NCI-H1105 treated with DMSO at 0.1 percent for 48 hours (cell line): ENCODE measurements at regions not wholly inside any gene's neighbourhood (a gene's known extent, or its start where the extent isn't known, plus 50 kb on each side); places are given as distances from the start of the nearest gene placed in this dataset.
A peak's percentile ranks its signal among the peaks of the same experiment; 100 is the strongest.
"Not testable (repeated sequence)": the region's sequence is repeated elsewhere in the genome, so short reads cannot be mapped to it uniquely, and the experiment has no call there.

Experiments used
- DNase-seq: peaks from one replicate; lab custom pipeline; 2025; lab: John Stamatoyannopoulos, UW

- DNase-seq: no peak
Observed at GRCh38 chr3:26369133-26369532, 253.4 kb upstream of the LRRC3B start.

DNA sequence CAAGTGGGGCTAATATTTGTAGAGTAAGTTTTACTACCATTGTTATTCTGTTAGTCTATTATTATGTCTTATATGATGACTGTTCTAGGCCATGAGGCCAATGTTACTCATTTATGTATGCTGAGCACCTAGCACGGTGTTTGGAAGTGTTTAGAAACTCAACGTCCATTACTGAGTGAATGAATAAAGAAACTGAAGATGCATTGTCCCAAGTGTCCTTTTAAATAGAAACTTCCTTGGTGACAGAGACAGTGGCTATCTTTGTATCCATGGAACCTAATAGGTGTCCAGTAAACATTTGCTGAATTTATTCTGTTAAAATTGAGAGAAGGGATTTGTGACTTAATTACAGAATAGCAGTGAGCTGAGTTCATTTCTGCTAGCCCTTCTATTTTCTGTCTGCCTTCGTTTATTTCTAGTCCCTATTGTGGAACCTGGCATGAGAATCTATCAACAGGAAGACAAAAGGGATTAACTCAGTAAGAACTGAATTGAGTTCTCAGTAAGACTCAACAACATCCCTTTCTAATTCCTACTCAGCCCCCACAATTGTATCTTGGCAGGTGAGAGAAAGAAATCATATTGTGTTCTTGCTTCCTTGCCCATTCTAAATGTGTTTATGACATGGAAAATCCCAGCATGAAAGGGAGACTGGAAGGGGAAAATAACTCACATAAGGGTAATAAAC, 246.6 kb upstream of the LRRC3B start:
- DNase-seq: no peak

DNA sequence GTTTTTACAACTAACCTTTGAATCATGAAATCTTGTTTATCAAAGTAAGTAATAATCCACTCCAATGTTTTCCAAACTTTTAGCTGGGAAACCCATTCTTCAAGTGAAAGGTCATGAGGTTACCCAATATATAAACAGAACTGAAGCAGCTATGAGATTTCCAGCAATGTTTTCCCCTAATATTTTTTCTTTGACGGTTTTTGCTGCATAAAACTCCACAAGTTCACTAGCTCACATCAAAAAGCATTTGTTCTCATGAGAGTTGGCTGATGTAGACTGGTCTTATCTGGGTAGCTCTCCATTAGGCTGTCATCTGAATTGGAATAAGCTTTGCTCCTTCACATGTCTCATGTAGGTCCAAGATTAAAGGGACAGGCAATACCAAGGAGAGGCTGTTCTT, 241.2 kb upstream of the LRRC3B start:
- no peak for DNase-seq

- DNase-seq: peak; percentile 0
Observed at GRCh38 chr3:26406636-26407035, 215.9 kb upstream of the LRRC3B start.

- DNase-seq: no peak
Observed at GRCh38 chr3:26418553-26418952, 204.0 kb upstream of the LRRC3B start.

- no peak for DNase-seq
Observed at GRCh38 chr3:26422415-26422814, 200.2 kb upstream of the LRRC3B start.

GRCh38 chr3:26425076-26425475, 197.5 kb upstream of the LRRC3B start:
- no peak for DNase-seq

GRCh38 chr3:26428992-26429391, 193.6 kb upstream of the LRRC3B start:
- DNase-seq: no peak

GRCh38 chr3:26437678-26438077, 184.9 kb upstream of the LRRC3B start:
- no peak for DNase-seq

DNA sequence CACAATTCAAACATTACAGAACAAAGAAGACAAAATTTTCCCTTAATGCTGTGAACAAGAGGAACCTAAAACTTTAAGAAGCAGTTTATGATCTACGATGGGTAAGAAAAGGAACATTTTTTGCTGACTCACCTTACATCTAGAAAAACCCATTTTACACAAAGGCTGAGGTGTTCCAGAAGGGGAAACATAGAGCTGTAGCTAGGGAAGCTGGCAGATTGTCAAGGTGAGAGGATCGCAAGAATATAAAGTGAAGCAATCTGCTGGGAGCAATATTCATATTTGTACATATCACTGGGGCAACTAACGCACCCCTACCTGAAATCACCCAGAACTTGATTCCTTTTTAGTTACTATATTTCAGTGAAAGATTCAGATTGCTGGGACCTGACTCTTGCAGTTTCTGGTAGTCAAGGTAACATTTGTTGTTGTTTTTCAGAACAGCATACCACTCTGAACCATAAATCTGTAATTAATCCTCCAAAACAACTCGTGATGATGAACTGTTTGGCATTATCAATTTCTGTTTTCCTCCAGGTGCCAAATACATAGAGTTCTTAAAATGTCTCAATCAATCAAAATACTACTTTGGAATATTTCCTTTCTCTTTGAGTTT, 184.1 kb upstream of the LRRC3B start:
- DNase-seq: no peak

DNA sequence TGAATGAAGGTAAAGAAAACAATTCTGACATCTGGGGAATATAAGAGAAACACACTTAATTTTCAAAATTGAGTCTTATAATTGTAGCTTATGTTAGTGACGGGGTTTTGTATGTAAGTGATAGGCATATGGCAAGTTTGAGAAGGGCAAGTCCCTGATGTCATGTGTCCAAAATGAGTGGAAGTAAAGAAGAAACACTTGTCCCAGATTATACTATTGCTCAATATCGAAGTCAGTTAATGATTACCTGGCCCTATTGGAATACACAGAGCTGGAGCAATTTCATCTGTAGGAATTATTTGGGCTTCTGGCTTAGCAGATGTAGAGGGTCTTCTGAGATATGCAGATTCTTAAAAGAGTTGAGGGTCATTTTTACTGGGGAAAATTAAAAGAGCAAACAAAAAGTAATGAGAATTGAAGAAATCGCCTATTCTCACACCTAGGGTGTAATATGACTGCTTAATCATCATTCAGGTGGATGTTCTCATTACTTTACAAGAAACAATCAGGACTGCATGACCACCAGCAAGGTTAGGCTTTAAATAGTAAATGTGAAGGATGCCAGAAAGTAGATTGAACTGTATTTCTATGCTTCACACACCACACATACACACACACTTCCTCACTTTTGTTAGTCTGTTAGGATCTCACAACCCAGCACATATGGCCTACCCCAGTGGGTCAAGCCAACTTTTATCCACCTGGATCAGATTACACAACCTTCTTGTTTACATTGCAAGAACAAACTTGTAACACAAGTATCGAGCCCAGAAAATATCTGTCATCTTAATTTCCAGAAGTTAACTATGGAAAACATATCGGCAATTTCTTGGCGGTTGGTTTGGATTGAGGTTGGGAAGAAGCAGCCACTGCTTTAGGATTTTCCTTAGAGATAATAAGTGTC, 183.3 kb upstream of the LRRC3B start:
- no peak for DNase-seq

- DNase-seq: no peak
Observed at GRCh38 chr3:26449996-26450395, 172.6 kb upstream of the LRRC3B start.

DNA sequence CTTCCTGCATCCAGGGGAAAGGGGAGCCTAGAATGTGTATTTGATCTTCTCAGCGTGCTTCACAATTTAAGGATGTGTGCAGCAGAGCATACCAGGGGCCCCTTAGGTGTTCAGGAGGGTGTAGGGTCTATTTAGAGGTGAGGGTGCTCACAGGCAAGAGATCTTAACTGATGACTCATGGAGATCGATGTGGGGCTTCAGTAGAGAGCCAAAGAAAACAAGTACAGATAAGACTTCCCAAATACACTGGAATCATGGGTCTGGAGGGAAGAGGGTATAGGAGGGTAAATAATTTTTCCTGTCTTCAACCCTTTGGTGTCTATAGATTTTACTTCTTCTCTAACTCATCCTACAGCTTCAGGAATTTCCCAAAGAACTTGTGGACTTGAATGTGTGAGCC, 170.2 kb upstream of the LRRC3B start:
- no peak for DNase-seq

DNA sequence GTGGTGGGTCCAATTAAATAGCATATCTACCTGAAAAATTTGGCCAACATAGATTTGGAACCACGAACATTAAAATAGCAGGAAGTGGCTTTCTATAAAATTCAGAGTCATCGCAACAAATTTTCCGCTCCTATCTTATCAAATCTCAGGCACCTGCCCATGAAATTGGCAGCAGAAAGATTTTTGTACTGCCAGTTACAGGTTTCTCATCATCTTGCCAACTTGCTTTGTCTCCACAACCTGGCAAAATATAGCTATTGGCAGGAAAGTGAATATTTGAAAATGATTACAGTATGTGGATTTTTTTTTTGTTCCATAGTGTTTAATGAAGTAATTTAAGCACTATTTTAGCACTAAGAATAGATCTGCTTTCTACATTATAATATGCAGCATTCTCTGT, 161.6 kb upstream of the LRRC3B start:
- peak; percentile 63 for DNase-seq

DNA sequence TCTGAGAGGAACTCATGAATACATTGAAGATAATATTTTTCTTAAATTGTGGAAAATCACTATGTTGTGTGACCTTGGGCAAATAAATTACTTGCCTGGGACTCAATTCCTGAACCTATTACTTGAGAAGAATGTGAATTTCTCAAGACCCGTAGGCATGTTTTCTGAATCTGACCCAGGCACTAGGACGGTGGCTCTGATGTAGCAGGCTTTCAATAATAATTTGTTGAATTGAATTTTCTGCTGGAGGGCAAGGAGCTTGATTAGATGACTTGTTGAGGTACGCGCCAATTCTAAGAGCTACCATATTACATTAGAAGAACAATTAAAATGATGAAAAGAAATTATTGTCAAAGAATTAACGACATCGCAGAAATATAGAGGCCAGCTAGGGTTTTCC, 150.2 kb upstream of the LRRC3B start:
- DNase-seq: no peak

DNA sequence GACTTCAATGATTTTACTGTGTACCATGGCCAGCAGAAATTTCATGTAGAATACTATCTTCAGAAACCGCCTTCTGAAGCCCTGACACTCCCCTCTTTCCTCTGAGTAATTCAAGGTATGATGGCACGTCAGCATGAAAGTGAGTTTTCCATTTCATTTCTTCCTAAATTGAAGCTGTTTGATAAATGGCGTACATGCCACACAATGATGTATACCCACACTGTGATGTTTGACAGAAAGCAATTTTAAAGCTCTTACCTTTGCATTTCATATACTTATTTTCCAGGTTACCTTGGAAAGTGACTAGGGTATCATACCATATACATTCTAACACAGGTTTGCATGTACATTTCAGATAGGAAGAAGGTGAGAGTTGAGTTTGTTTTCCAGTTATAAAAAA, 147.9 kb upstream of the LRRC3B start:
- DNase-seq: no peak

DNA sequence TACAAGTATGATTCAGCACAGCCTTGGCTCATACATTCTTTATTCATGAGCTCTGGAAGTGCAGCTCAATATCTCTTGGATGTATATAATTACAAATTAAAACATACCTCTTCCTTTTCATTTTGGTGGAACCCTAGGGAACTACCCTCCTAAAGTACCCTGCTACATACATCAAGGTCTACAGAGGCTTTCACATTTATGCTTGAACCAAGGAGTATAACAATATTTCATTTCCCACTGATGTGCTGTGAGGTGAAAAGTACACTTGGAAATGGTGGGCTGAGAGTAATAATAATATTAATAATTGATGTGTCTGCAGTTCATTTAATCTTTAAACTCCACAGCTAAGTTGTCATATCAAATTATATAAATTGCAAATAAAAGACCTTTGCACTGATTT, 142.2 kb upstream of the LRRC3B start:
- no peak for DNase-seq

DNA sequence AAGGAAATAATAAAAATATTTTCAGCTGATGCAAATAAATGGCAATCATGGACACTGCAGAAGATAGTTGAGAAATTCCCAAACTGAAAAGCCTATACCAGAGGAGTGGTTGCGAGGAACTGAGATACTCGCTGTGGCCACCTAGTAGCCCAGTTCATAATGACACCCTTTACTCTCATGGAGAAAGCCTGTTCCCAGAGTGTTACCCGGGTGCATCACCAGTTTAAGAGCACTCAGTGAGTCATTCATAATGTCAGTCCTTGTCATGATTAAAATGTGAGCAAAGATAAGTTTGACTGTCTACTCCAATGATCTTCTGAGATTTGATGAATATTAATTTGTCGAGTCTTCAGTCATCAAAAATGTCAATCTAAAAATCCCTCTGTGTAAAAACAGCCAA, 138.4 kb upstream of the LRRC3B start:
- DNase-seq: no peak

- DNase-seq: peak; percentile 2
Observed at GRCh38 chr3:26498271-26498670, 124.3 kb upstream of the LRRC3B start.

DNA sequence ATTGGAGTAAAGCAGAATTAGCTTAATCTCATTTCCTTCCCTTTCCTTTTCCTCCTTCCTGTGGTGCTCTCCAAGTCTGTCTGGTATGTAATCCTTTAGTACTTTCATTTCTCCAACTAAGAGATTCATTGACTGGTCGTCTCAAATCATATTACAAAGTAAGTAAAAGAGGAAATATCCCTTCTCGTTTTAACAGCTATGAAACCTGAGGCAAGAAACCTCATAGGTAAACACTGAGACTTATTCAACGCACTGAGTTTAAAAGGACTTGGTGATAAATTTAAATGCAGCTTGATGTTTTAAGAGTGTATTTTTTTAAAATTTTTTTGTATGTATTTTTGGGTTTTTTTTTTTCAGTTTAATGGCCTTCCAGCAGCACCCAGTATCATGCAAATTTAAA, 117.2 kb upstream of the LRRC3B start:
- DNase-seq: no peak

GRCh38 chr3:26514445-26515029, 108.0 kb upstream of the LRRC3B start:
- DNase-seq: not testable (repeated sequence)

- DNase-seq: no peak
Observed at GRCh38 chr3:26515351-26515750, 107.2 kb upstream of the LRRC3B start.

- no peak for DNase-seq
Observed at GRCh38 chr3:26521261-26521660, 101.3 kb upstream of the LRRC3B start.
